ENCODE measurements at regions not wholly inside any gene's neighbourhood (a gene's known extent, or its start where the extent isn't known, plus 50 kb on each side); places are given as distances from the start of the nearest gene placed in this dataset.

DNA sequence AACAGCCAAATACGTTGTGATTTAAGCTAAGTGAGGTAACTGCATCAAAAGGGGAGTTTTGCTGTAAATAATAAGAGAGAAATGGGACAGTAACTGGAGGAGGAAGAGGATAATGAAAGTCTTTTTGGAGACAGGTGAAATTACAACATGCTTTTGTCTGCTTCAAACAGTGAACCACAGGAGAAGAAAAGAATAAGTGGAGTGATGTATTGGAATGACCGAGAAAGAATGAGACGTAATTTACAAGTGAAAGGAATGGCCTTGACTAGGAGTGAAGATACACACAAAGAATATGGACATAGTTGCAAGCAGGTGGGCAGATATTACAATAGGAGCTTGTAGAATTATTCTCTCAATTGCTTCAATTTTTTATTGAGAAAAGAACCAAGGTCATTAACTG lies 550.8 kb downstream of the DIPK2A start:
- TF ChIP-seq, protein P1, sequence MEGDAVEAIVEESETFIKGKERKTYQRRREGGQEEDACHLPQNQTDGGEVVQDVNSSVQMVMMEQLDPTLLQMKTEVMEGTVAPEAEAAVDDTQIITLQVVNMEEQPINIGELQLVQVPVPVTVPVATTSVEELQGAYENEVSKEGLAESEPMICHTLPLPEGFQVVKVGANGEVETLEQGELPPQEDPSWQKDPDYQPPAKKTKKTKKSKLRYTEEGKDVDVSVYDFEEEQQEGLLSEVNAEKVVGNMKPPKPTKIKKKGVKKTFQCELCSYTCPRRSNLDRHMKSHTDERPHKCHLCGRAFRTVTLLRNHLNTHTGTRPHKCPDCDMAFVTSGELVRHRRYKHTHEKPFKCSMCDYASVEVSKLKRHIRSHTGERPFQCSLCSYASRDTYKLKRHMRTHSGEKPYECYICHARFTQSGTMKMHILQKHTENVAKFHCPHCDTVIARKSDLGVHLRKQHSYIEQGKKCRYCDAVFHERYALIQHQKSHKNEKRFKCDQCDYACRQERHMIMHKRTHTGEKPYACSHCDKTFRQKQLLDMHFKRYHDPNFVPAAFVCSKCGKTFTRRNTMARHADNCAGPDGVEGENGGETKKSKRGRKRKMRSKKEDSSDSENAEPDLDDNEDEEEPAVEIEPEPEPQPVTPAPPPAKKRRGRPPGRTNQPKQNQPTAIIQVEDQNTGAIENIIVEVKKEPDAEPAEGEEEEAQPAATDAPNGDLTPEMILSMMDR (IDR thresholded peaks at IDR 0.05): no peak
- no peak for TF ChIP-seq POLR2A (IDR thresholded peaks at IDR 0.05)

Measured in body of pancreas (tissue), 4 donors.